ENCODE measurements at regions not wholly inside any gene's neighbourhood (a gene's known extent, or its start where the extent isn't known, plus 50 kb on each side); places are given as distances from the start of the nearest gene placed in this dataset.

DNA sequence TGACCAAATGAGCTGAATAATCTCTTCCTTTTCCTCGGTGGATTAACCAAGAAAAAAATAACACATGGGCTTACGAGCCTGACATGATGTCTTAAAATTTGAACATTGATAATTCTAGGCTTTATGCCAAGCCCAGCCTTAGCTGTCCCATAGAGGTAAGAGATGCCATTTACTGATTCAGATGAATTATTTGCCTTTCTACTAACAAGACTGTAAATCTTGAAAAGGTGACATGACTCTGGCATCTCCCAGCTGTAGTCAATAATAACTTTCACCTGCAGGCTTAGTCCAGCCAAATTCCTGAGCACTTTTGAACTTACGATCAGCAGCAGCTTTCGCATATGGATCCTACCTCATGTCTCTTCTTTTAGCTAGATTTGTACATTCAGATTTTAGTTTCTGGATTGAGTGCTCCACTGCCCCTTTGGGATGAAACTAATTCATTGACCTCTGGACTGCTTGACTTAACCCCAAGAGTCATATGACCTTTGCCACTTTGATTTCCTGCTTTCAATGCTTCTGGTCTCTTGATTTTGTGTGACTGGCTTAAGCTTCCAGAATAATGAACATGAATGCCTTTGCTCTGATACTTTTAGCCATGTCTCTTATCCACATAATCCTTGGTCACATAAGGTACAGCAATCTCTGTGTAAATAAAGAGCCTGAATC is 876.4 kb upstream of the SLIT2 start:
- intact Hi-C loops (cut with DNase I): no loop called here

DNA sequence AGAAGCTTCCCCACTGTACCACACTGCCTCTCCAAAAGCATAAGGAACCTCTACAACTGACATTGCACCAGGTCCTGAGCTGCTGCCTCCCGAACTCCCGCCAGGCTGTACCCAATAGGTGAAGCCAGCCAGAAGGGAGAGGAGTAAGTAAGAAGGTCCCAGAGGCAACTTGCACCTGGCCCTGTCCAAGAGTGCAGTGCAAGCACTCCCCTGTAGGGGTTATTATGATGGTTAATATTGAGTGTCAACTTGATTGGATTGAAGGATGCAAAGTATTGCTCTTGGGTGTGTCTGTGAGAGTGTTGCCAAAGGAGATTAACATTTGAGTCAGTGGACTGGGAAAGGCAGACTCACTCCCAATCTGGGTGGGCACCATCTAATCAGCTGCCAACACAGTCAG is 879.3 kb upstream of the SLIT2 start:
- no peak overlapping the region for H3K27ac ChIP-seq (ENCODE audit: low read depth in 2 of 2, low read length in 2 of 2)
- FAIRE-seq: no peak
- H3K9me3 ChIP-seq (ENCODE audit: control insufficient read depth in 2 of 3, insufficient read depth in 1 of 3, low read length in 3 of 3): no peaks in the 10 kb centered on the region
- H3K4me3 ChIP-seq (ENCODE audit: low read length in 3 of 3): no peak overlapping the region
- TF ChIP-seq, protein P1, sequence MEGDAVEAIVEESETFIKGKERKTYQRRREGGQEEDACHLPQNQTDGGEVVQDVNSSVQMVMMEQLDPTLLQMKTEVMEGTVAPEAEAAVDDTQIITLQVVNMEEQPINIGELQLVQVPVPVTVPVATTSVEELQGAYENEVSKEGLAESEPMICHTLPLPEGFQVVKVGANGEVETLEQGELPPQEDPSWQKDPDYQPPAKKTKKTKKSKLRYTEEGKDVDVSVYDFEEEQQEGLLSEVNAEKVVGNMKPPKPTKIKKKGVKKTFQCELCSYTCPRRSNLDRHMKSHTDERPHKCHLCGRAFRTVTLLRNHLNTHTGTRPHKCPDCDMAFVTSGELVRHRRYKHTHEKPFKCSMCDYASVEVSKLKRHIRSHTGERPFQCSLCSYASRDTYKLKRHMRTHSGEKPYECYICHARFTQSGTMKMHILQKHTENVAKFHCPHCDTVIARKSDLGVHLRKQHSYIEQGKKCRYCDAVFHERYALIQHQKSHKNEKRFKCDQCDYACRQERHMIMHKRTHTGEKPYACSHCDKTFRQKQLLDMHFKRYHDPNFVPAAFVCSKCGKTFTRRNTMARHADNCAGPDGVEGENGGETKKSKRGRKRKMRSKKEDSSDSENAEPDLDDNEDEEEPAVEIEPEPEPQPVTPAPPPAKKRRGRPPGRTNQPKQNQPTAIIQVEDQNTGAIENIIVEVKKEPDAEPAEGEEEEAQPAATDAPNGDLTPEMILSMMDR (IDR thresholded peaks at IDR 0.05; ENCODE audit: borderline replicate concordance, extremely low read depth, insufficient read depth): no peak
- H3K36me3 ChIP-seq (ENCODE audit: control insufficient read depth in 2 of 3, insufficient read depth in 3 of 3, low read length in 3 of 3): no peaks in the 10 kb centered on the region
- no peak overlapping the region for H3K9ac ChIP-seq (ENCODE audit: low read length in 3 of 3)
- no peak for DNase-seq
- intact Hi-C loops (cut with DNase I): no loop called here
- H3K27me3 ChIP-seq (ENCODE audit: control insufficient read depth, insufficient read depth, low read length): no peaks in the 10 kb centered on the region
- H3K4me1 ChIP-seq (ENCODE audit: control insufficient read depth in 2 of 3, insufficient read depth in 2 of 3, low read depth in 1 of 3, low read length in 3 of 3): no peaks in the 10 kb centered on the region

More for the DNA sequence above, 876.4 kb upstream of the SLIT2 start:
- Histone ChIP-seq H3K4me1 (ENCODE audit: control insufficient read depth in 2 of 3, insufficient read depth in 2 of 3, low read depth in 1 of 3, low read length in 3 of 3) (no peaks in the 10 kb centered on the region), H3K27me3 (ENCODE audit: control insufficient read depth, insufficient read depth, low read length) (no peaks in the 10 kb centered on the region), H3K9me3 (ENCODE audit: control insufficient read depth in 2 of 3, insufficient read depth in 1 of 3, low read length in 3 of 3) (no peaks in the 10 kb centered on the region), H3K27ac (ENCODE audit: low read depth in 2 of 2, low read length in 2 of 2) (no peak overlapping the region), H3K4me3 (ENCODE audit: low read length in 3 of 3) (no peak overlapping the region), H3K9ac (ENCODE audit: low read length in 3 of 3) (no peak overlapping the region), H3K36me3 (ENCODE audit: control insufficient read depth in 2 of 3, insufficient read depth in 3 of 3, low read length in 3 of 3) (no peaks in the 10 kb centered on the region)
- DNase-seq (peak in 1 of 5 donors; percentile 2), FAIRE-seq (no peak)
- TF ChIP-seq, protein P1 (IDR thresholded peaks at IDR 0.05; ENCODE audit: borderline replicate concordance, extremely low read depth, insufficient read depth): no peak

DNA sequence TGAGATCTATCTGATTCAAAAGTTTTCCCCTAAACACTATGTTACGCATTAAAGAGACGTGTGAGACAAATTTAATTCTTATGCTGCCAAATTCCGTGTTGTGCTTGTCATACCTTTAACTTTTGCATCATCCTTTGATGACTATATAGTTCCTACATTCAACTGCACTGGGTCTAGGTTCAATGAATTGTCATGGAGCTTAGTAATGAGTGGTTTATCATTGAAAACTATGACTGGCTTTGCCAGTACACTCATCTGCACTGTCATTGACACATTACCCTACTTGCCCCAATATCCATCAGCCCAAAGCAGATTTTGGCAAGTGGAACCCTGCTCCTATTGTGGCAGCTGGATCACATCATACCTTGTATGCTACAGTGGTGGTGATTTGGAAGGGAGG is 882.9 kb upstream of the SLIT2 start:
- no peak overlapping the region for H3K4me3 ChIP-seq (ENCODE audit: low read length in 3 of 3)
- H3K27ac ChIP-seq (ENCODE audit: low read depth in 2 of 2, low read length in 2 of 2): no peak overlapping the region
- no peaks in the 10 kb centered on the region for H3K4me1 ChIP-seq (ENCODE audit: control insufficient read depth in 2 of 3, insufficient read depth in 2 of 3, low read depth in 1 of 3, low read length in 3 of 3)
- no peak for DNase-seq
- intact Hi-C loops (cut with DNase I): no loop called here
- H3K9me3 ChIP-seq (ENCODE audit: control insufficient read depth in 2 of 3, insufficient read depth in 1 of 3, low read length in 3 of 3): no peaks in the 10 kb centered on the region
- no peak for FAIRE-seq
- TF ChIP-seq, protein P1 (IDR thresholded peaks at IDR 0.05; ENCODE audit: borderline replicate concordance, extremely low read depth, insufficient read depth): no peak
- no peaks in the 10 kb centered on the region for H3K27me3 ChIP-seq (ENCODE audit: control insufficient read depth, insufficient read depth, low read length)
- H3K9ac ChIP-seq (ENCODE audit: low read length in 3 of 3): no peak overlapping the region
- no peaks in the 10 kb centered on the region for H3K36me3 ChIP-seq (ENCODE audit: control insufficient read depth in 2 of 3, insufficient read depth in 3 of 3, low read length in 3 of 3)

DNA sequence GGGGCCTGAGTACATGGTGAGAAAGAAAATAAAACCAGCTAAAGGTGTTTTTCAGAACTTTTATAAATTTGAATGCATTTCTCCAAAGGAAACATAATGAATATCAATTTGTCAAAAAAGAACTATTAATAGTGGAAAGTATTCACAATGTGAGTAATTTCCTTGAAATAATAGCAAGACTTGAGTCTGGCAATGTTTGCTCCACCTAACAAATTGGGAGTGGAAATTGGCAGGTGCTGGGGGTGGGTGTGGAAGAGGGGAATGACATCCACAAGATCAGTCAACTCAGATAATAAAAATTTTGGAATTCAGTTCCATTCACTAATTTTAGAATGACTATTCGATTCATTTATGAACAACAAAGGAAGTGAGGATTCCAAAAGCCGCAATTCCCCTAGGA is 884.8 kb upstream of the SLIT2 start:
- H3K9me3 ChIP-seq (ENCODE audit: control insufficient read depth in 2 of 3, insufficient read depth in 1 of 3, low read length in 3 of 3): no peaks in the 10 kb centered on the region
- no peaks in the 10 kb centered on the region for H3K4me1 ChIP-seq (ENCODE audit: control insufficient read depth in 2 of 3, insufficient read depth in 2 of 3, low read depth in 1 of 3, low read length in 3 of 3)
- no peak overlapping the region for H3K9ac ChIP-seq (ENCODE audit: low read length in 3 of 3)
- intact Hi-C loops (cut with DNase I): no loop called here
- no peak for DNase-seq
- H3K36me3 ChIP-seq (ENCODE audit: control insufficient read depth in 2 of 3, insufficient read depth in 3 of 3, low read length in 3 of 3): no peaks in the 10 kb centered on the region
- H3K4me3 ChIP-seq (ENCODE audit: low read length in 3 of 3): no peak overlapping the region
- TF ChIP-seq, protein P1 (IDR thresholded peaks at IDR 0.05; ENCODE audit: borderline replicate concordance, extremely low read depth, insufficient read depth): no peak
- H3K27me3 ChIP-seq (ENCODE audit: control insufficient read depth, insufficient read depth, low read length): no peaks in the 10 kb centered on the region
- FAIRE-seq: no peak
- H3K27ac ChIP-seq (ENCODE audit: low read depth in 2 of 2, low read length in 2 of 2): no peak overlapping the region

Data from kidney (tissue), 13 donors.